Osteoblast (primary cell): ENCODE measurements at regions not wholly inside any gene's neighbourhood (a gene's known extent, or its start where the extent isn't known, plus 50 kb on each side); places are given as distances from the start of the nearest gene placed in this dataset.

ENCODE experiments used
- DNase-seq: peaks from one replicate; pipeline ENCODE4 v3.0.0; 2011; ENCODE audit warnings: low spot score, mixed read lengths; ENCODE audit not compliant: insufficient read length; ENCODE audit errors: missing footprints
- H2AFZ ChIP-seq: 2 replicates; pipeline ENCODE4 v1.6.0; 2011; ENCODE audit warnings: mild to moderate bottlenecking, low read length
- H3K27ac ChIP-seq: 2 replicates; pipeline ENCODE4 v1.5.1; 2011; ENCODE audit warnings: mild to moderate bottlenecking, low read depth, low read length, moderate library complexity
- H3K27me3 ChIP-seq: 2 replicates; pipeline ENCODE4 v1.6.0; 2012; ENCODE audit warnings: mild to moderate bottlenecking, control low read depth, inconsistent platforms, low read length, moderate library complexity; ENCODE audit not compliant: insufficient read depth
- H3K36me3 ChIP-seq: 2 replicates; pipeline ENCODE4 v1.5.1; 2011; ENCODE audit warnings: mild to moderate bottlenecking, low read length, control low read depth, moderate library complexity; ENCODE audit not compliant: insufficient read depth
- H3K4me1 ChIP-seq: 2 replicates; pipeline ENCODE4 v1.5.1; 2011; ENCODE audit warnings: mild to moderate bottlenecking, low read length, control low read depth, moderate library complexity; ENCODE audit not compliant: insufficient read depth
- H3K4me2 ChIP-seq: 2 replicates; pipeline ENCODE4 v1.6.0; 2011; ENCODE audit warnings: mild to moderate bottlenecking, low read length; ENCODE audit not compliant: insufficient read depth
- H3K4me3 ChIP-seq: fragments of 200-600 bp; sonication (generic); 3 replicates; pipeline ENCODE4 v1.5.1; 2012; ENCODE audit warnings: mild to moderate bottlenecking, low read length, inconsistent platforms; ENCODE audit not compliant: insufficient read depth
- H3K79me2 ChIP-seq: 2 replicates; pipeline ENCODE4 v1.6.0; 2012; ENCODE audit warnings: mild to moderate bottlenecking, low read length, control low read depth, inconsistent platforms; ENCODE audit not compliant: insufficient read depth
- H3K9me3 ChIP-seq: 2 replicates; pipeline ENCODE4 v1.5.1; 2011; ENCODE audit warnings: low read depth, low read length, control low read depth
- H4K20me1 ChIP-seq: 2 replicates; pipeline ENCODE4 v1.6.0; 2012; ENCODE audit warnings: mild to moderate bottlenecking, low read length, control low read depth; ENCODE audit not compliant: insufficient read depth
- CTCF ChIP-seq: IDR thresholded peaks from 2 replicates; pipeline ENCODE4 v1.5.1; 2011; ENCODE audit warnings: mild to moderate bottlenecking, low read depth, low read length, moderate library complexity; ENCODE audit errors: extremely low read depth

GRCh38 chr11:25860677-25861450 lies 471.1 kb upstream of the ANO3 start:
- TF ChIP-seq CTCF = no peak
- Histone ChIP-seq H3K9me3 (no peaks in the 10 kb centered on the region), H3K4me3 (no peak overlapping the region), H3K4me1 (no peaks in the 10 kb centered on the region), H3K4me2 (no peak overlapping the region), H3K27me3 (no peaks in the 10 kb centered on the region), H3K27ac (no peak overlapping the region), H2AFZ (no peak overlapping the region), H4K20me1 (no peaks in the 10 kb centered on the region), H3K36me3 (no peaks in the 10 kb centered on the region), H3K79me2 (no peaks in the 10 kb centered on the region)
- no peak for DNase-seq

GRCh38 chr11:25862159-25862558 lies 469.8 kb upstream of the ANO3 start:
- TF ChIP-seq CTCF = no peak
- no peak for DNase-seq
- no peaks in the 10 kb centered on the region for H3K9me3 ChIP-seq

GRCh38 chr11:25863986-25864385 lies 467.9 kb upstream of the ANO3 start:
- Histone ChIP-seq H3K4me1 (no peaks in the 10 kb centered on the region), H3K79me2 (no peaks in the 10 kb centered on the region), H3K27me3 (no peaks in the 10 kb centered on the region), H3K4me2 (no peak overlapping the region), H3K36me3 (no peaks in the 10 kb centered on the region), H3K9me3 (no peaks in the 10 kb centered on the region), H4K20me1 (no peaks in the 10 kb centered on the region), H2AFZ (no peak overlapping the region), H3K27ac (no peak overlapping the region), H3K4me3 (no peak overlapping the region)
- TF ChIP-seq CTCF = no peak
- no peak for DNase-seq

More at GRCh38 chr11:25862159-25862558, 469.8 kb upstream of the ANO3 start:
- H4K20me1 ChIP-seq = no peaks in the 10 kb centered on the region
- no peaks in the 10 kb centered on the region for H3K27me3 ChIP-seq
- no peak overlapping the region for H3K27ac ChIP-seq
- H3K4me3 ChIP-seq = no peak overlapping the region
- H3K79me2 ChIP-seq = no peaks in the 10 kb centered on the region
- no peaks in the 10 kb centered on the region for H3K4me1 ChIP-seq
- H3K4me2 ChIP-seq = no peak overlapping the region
- H3K36me3 ChIP-seq = no peaks in the 10 kb centered on the region
- no peak overlapping the region for H2AFZ ChIP-seq

GRCh38 chr11:25876456-25876965 lies 455.4 kb upstream of the ANO3 start:
- Histone ChIP-seq H3K36me3 (no peaks in the 10 kb centered on the region), H3K4me2 (no peak overlapping the region), H3K79me2 (no peaks in the 10 kb centered on the region), H3K27me3 (no peaks in the 10 kb centered on the region), H3K27ac (no peak overlapping the region), H4K20me1 (no peaks in the 10 kb centered on the region), H2AFZ (no peak overlapping the region), H3K4me1 (no peaks in the 10 kb centered on the region), H3K9me3 (no peaks in the 10 kb centered on the region), H3K4me3 (no peak overlapping the region)
- no peak for DNase-seq
- TF ChIP-seq CTCF = no peak
